D721Med (cell line): ENCODE measurements at regions not wholly inside any gene's neighbourhood (a gene's known extent, or its start where the extent isn't known, plus 50 kb on each side); places are given as distances from the start of the nearest gene placed in this dataset.

Experiments
- DNase-seq: peaks from one replicate; pipeline ENCODE4 v3.0.0; 2011; ENCODE audit warnings: low spot score; ENCODE audit not compliant: insufficient read length
- FAIRE-seq: peaks from 2 replicates; lab custom pipeline; 2011; peaks lifted over from hg19 to GRCh38; lab: Jason Lieb, UNC
- CTCF ChIP-seq: IDR thresholded peaks from 2 replicates; pipeline ENCODE4 v1.5.1; 2012; ENCODE audit warnings: mild to moderate bottlenecking, control low read depth; ENCODE audit not compliant: insufficient read depth; ENCODE audit errors: missing control alignments

GRCh38 chr12:5213336-5213735 lies 169.7 kb downstream of the KCNA5 start:
- DNase-seq (no peak), FAIRE-seq (no peak)
- TF ChIP-seq CTCF = no peak

DNA sequence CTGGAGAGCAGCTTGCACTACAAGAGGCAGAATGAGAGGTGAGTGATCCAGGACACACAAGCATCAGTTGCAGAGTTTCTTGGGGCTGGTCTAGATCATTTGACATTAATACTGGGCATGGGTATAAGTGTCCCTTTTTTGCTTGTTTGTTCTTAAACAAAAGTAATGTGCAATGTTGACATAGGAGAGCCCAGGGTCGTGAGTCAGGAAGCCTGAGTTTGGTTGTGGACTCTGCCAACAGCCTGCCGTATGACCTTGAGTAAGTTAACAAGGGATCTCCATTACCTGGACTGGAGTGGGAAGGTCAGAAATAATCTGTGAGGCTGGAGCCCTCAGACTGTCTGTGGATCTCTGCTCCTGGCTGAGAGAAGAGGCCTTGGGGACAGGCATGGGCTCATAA lies 170.3 kb downstream of the KCNA5 start:
- no peak for TF ChIP-seq CTCF
- DNase-seq (no peak), FAIRE-seq (no peak)

GRCh38 chr12:5217936-5218335 lies 174.3 kb downstream of the KCNA5 start:
- TF ChIP-seq CTCF = no peak
- FAIRE-seq = no peak
- no peak for DNase-seq

GRCh38 chr12:5220099-5220498 lies 176.4 kb downstream of the KCNA5 start:
- DNase-seq = no peak
- no peak for TF ChIP-seq CTCF

GRCh38 chr12:5220835-5221234 lies 177.2 kb downstream of the KCNA5 start:
- TF ChIP-seq CTCF = no peak

More at GRCh38 chr12:5220099-5220498, 176.4 kb downstream of the KCNA5 start:
- no peak for FAIRE-seq

DNA sequence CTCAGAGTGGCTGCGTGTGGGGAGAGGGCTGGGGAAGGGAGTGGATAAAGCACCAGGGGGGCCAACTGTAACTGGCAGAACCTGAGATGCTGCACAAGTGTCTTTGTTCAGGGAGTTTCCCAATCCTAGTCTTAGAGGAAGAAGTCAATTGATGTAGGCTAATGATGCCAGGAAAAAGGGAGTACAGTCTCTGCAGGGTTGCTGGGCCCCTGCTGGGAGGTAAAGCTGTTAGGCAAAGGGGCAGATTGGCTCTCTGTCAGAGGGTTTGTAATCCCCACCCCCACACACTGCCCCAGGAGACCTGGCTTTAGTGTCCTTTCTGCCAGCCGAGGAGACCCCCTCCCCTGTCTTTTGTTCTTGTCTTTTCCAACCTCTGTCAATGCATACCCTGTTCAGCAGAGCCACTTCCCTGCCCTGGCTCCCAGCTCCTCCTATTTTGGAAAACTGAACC lies 178.4 kb downstream of the KCNA5 start:
- no peak for FAIRE-seq
- DNase-seq = no peak
- TF ChIP-seq CTCF = no peak

More at GRCh38 chr12:5220835-5221234, 177.2 kb downstream of the KCNA5 start:
- FAIRE-seq = no peak
- no peak for DNase-seq

DNA sequence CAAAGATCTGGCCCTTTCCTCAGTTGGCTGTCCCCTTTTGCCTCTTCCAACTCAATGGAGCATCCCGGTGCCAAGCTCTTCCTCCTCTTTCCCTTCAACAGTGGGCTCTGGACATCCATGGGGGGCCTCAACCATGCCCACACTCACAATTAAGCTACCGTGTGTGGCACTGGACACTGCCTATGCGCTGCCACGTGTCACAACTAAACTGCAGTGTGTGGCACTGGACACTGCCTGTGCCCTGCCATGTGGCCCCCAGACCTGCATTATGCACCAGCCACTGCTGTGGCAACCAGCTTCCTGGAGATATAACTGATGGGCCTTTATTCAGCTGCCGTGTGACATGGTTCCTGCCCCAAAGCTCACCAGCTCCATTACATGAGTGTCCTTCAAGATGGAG lies 179.1 kb downstream of the KCNA5 start:
- TF ChIP-seq CTCF = no peak
- DNase-seq (no peak), FAIRE-seq (no peak)
